DOHH2 (cell line): ENCODE measurements at regions not wholly inside any gene's neighbourhood (a gene's known extent, or its start where the extent isn't known, plus 50 kb on each side); places are given as distances from the start of the nearest gene placed in this dataset.

Source experiments
- H3F3A ChIP-seq: fragments of 200-600 bp; sonication (generic), shearing (Covaris generic); 2 replicates; pipeline ENCODE4 v1.6.0; 2016; ENCODE audit warnings: antibody characterized with exemption, mild to moderate bottlenecking; ENCODE audit not compliant: control insufficient read depth, insufficient read depth
- H3K27ac ChIP-seq: fragments of 200-600 bp; sonication (generic); 2 replicates; pipeline ENCODE4 v1.5.1; 2014; ENCODE audit warnings: low read depth, mild to moderate bottlenecking, low read length, moderate library complexity
- H3K27me3 ChIP-seq: fragments of 200-600 bp; sonication (generic); 2 replicates; pipeline ENCODE4 v1.6.1; 2014; ENCODE audit warnings: mild to moderate bottlenecking, low read length, mixed read lengths; ENCODE audit not compliant: control insufficient read depth
- H3K36me3 ChIP-seq: fragments of 200-600 bp; sonication (generic); 2 replicates; pipeline ENCODE4 v1.6.1; 2014; ENCODE audit warnings: mild to moderate bottlenecking, low read length, moderate library complexity, mixed read lengths; ENCODE audit not compliant: control insufficient read depth
- H3K4me1 ChIP-seq: fragments of 200-600 bp; sonication (generic); 2 replicates; pipeline ENCODE4 v1.6.1; 2014; ENCODE audit warnings: mild to moderate bottlenecking, low read length, mixed read lengths; ENCODE audit not compliant: control insufficient read depth
- H3K4me2 ChIP-seq: fragments of 200-600 bp; sonication (generic); 2 replicates; pipeline ENCODE4 v1.6.0; 2014; ENCODE audit warnings: mild to moderate bottlenecking, low read length, moderate library complexity
- H3K4me3 ChIP-seq: fragments of 200-600 bp; sonication (generic); 2 replicates; pipeline ENCODE4 v1.5.1; 2014; ENCODE audit warnings: mild to moderate bottlenecking, low read length, mixed read lengths
- H3K79me2 ChIP-seq: fragments of 200-600 bp; sonication (generic); 2 replicates; pipeline ENCODE4 v1.6.1; 2014; ENCODE audit warnings: mild to moderate bottlenecking, low read length, mixed read lengths; ENCODE audit not compliant: control insufficient read depth
- H3K9me2 ChIP-seq: fragments of 200-600 bp; sonication (generic); replicated peaks from 2 replicates; pipeline ENCODE4 v1.6.1; 2014; ENCODE audit warnings: mild to moderate bottlenecking, low read length, mixed read lengths; ENCODE audit not compliant: control insufficient read depth
- H3K9me3 ChIP-seq: fragments of 200-600 bp; sonication (generic); 2 replicates; pipeline ENCODE4 v1.6.1; 2014; ENCODE audit warnings: antibody characterized with exemption, low read length, mixed read lengths; ENCODE audit not compliant: control insufficient read depth, insufficient read depth
- H4K20me1 ChIP-seq: fragments of 200-600 bp; sonication (generic); 2 replicates; pipeline ENCODE4 v1.6.0; 2014; ENCODE audit warnings: low read depth, mild to moderate bottlenecking, antibody characterized with exemption, low read length, moderate library complexity; ENCODE audit not compliant: control insufficient read depth, insufficient read depth
- EZH2phosphoT487 ChIP-seq: fragments of 200-600 bp; sonication (generic); IDR thresholded peaks from 2 replicates; pipeline ENCODE4 v1.6.1; 2017; ENCODE audit warnings: borderline replicate concordance, mild to moderate bottlenecking, antibody characterized with exemption, low read length, moderate library complexity, mixed read lengths
- TF ChIP-seq, protein P1 (sequence below): fragments of 200-600 bp; sonication (generic); IDR thresholded peaks from one replicate; pipeline ENCODE4 v1.5.1; 2014; ENCODE audit warnings: antibody characterized with exemption, mild to moderate bottlenecking, low read depth, low read length; ENCODE audit not compliant: poor library complexity, severe bottlenecking

DNA sequence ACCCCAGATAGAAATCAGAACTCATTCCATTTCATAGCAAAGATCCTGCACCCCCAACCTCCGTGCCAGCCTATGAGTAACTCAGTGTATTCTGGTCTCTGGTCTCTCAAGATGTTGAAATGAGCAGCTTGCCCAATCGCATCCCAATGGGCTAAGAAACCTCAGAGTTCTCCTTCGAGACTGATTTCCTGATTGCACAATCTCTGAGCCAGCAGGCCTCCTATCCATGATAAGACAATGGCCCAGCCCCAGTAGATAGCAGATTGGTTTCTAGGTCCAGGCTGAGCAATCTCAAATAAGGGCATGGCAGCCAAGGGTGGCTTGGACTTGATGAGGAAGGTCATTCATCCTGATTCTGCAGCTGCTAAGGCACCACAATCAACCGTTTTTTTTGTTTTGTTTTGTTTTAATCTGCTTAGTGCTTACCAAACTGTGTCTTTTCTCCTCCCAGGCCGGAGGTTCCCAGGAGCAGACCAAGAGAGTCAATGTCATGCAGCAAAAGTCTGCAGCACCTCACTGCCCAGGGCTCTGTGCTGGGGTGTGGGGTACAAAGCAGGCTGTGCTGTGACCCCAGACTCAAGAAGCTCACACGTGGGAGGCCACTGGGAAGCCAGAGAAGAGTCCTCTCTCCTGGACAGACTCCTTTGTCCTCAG is 125.1 kb upstream of the NXT1 start:
- Histone ChIP-seq H3K4me3 (no peak overlapping the region), H3K27ac (no peak overlapping the region), H3K79me2 (no peaks in the 10 kb centered on the region), H3K36me3 (no peaks in the 10 kb centered on the region), H3F3A (no peaks in the 10 kb centered on the region), H3K9me2 (no peaks in the 10 kb centered on the region), H4K20me1 (no peaks in the 10 kb centered on the region), H3K9me3 (no peaks in the 10 kb centered on the region; the same call in 1 of the 2 replicates), H3K4me1 (no peaks in the 10 kb centered on the region), H3K4me2 (no peak overlapping the region), H3K27me3 (no peaks in the 10 kb centered on the region)
- no peak for TF ChIP-seq EZH2phosphoT487

DNA sequence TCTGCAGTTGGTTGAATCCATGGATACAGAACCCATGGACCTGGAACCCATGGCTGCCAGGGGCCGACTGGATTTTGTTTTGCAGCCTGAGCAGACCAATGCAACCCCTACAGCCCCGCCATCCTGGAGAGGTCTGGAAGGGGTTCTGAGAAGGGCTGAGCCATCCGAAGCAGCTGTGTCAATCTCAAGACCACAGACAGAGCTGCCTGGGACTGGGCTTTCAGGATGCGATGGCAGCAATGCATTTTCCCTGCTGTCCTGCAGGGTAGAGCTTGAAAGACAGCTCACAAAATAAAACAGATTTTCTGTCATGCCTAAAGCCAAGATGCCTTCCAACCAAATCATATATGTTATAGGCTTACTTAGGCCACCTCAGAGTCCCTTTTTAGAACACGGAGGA is 125.8 kb upstream of the NXT1 start:
- no peaks in the 10 kb centered on the region for H3K36me3 ChIP-seq
- H3K4me1 ChIP-seq: no peaks in the 10 kb centered on the region
- no peaks in the 10 kb centered on the region; the same call in 1 of the 2 replicates for H3K9me3 ChIP-seq
- H3K79me2 ChIP-seq: no peaks in the 10 kb centered on the region
- no peak overlapping the region for H3K27ac ChIP-seq
- H4K20me1 ChIP-seq: no peaks in the 10 kb centered on the region
- H3K4me3 ChIP-seq: no peak overlapping the region
- H3K27me3 ChIP-seq: no peaks in the 10 kb centered on the region
- TF ChIP-seq, protein P1, sequence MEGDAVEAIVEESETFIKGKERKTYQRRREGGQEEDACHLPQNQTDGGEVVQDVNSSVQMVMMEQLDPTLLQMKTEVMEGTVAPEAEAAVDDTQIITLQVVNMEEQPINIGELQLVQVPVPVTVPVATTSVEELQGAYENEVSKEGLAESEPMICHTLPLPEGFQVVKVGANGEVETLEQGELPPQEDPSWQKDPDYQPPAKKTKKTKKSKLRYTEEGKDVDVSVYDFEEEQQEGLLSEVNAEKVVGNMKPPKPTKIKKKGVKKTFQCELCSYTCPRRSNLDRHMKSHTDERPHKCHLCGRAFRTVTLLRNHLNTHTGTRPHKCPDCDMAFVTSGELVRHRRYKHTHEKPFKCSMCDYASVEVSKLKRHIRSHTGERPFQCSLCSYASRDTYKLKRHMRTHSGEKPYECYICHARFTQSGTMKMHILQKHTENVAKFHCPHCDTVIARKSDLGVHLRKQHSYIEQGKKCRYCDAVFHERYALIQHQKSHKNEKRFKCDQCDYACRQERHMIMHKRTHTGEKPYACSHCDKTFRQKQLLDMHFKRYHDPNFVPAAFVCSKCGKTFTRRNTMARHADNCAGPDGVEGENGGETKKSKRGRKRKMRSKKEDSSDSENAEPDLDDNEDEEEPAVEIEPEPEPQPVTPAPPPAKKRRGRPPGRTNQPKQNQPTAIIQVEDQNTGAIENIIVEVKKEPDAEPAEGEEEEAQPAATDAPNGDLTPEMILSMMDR: no peak
- no peak for TF ChIP-seq EZH2phosphoT487
- H3F3A ChIP-seq: no peaks in the 10 kb centered on the region
- no peak overlapping the region for H3K4me2 ChIP-seq
- no peaks in the 10 kb centered on the region for H3K9me2 ChIP-seq

DNA sequence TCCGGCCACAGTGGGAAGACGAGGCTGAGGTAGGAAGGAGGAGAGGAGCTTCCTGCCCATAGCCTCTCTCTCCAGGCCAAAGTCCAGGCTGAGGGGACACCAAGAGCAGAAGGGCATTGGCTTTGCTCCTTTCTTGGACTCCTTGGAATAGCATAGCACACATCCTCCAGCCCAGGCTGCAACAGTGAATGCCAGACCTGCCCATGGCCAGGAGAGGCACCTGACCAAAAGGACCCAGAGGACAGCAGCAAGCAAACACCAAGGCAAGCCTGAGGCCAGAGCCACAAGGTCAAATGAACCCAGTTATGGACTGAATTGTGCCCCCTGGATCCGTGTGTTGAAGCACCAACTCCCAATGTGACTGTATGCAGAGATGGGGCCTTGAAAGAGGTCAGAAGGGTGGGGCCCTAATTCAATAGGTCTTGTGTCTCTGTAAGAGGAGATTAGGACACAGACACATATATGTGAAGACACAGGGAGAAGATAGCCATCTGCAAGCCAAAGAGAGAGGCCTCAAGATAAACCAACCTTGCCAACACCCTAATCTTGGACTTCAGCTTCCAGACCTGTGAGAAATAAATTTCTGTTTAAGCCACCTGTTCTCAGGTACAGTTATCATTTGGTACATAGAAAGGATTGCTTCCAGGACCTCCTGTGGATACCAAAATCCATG is 126.5 kb upstream of the NXT1 start:
- Histone ChIP-seq H3K4me1 (no peaks in the 10 kb centered on the region), H3K4me2 (no peak overlapping the region), H3K79me2 (no peaks in the 10 kb centered on the region), H4K20me1 (no peaks in the 10 kb centered on the region), H3K9me2 (no peaks in the 10 kb centered on the region), H3K27me3 (no peaks in the 10 kb centered on the region), H3K36me3 (no peaks in the 10 kb centered on the region), H3K4me3 (no peak overlapping the region), H3K9me3 (no peaks in the 10 kb centered on the region; the same call in 1 of the 2 replicates), H3K27ac (no peak overlapping the region), H3F3A (no peaks in the 10 kb centered on the region)
- TF ChIP-seq EZH2phosphoT487: no peak
- TF ChIP-seq, protein P1: no peak
